ENCODE measurements at regions not wholly inside any gene's neighbourhood (a gene's known extent, or its start where the extent isn't known, plus 50 kb on each side); places are given as distances from the start of the nearest gene placed in this dataset.

- TF ChIP-seq POLR2AphosphoS5 (IDR thresholded peaks at IDR 0.05; ENCODE audit: low read depth), result no peak
- TF ChIP-seq CTCF (IDR thresholded peaks at IDR 0.05; ENCODE audit: insufficient read depth, low read length), result no peak
- no peak for TF ChIP-seq REST (IDR thresholded peaks at IDR 0.05; ENCODE audit: insufficient replicate concordance, low read depth)
- no peak for TF ChIP-seq SPI1 (IDR thresholded peaks at IDR 0.05; ENCODE audit: borderline replicate concordance, low read depth)
Measured at GRCh38 chr4:28772066-28772465, 1911.4 kb downstream of the STIM2 start.

All from HL-60 (cell line).